DND-41 (cell line): ENCODE measurements at regions not wholly inside any gene's neighbourhood (a gene's known extent, or its start where the extent isn't known, plus 50 kb on each side); places are given as distances from the start of the nearest gene placed in this dataset.

Experiments
- CTCF ChIP-seq: IDR thresholded peaks from 2 replicates; pipeline ENCODE4 v1.5.1; 2012; ENCODE audit warnings: borderline replicate concordance, low read length, moderate library complexity, mild to moderate bottlenecking; ENCODE audit not compliant: poor library complexity, severe bottlenecking; ENCODE audit errors: extremely low read depth
- EZH2 ChIP-seq: IDR thresholded peaks from 3 replicates; pipeline ENCODE4 v1.6.1; 2012; ENCODE audit warnings: borderline replicate concordance, low read depth, mild to moderate bottlenecking, moderate library complexity, low read length, inconsistent platforms; ENCODE audit not compliant: severe bottlenecking

GRCh38 chr12:38142974-38143373 lies 173.6 kb upstream of the ALG10B start:
- no peak for TF ChIP-seq CTCF
- no peak for TF ChIP-seq EZH2
